GM19023 (cell line): ENCODE measurements at regions not wholly inside any gene's neighbourhood (a gene's known extent, or its start where the extent isn't known, plus 50 kb on each side); places are given as distances from the start of the nearest gene placed in this dataset.

Source experiments
- ATAC-seq: cut with Tn5 transposase; IDR thresholded peaks from one replicate; pipeline ENCODE4 v1.9.1; 2021; ENCODE audit warnings: mild to moderate bottlenecking, moderate library complexity; ENCODE audit not compliant: unreplicated experiment

DNA sequence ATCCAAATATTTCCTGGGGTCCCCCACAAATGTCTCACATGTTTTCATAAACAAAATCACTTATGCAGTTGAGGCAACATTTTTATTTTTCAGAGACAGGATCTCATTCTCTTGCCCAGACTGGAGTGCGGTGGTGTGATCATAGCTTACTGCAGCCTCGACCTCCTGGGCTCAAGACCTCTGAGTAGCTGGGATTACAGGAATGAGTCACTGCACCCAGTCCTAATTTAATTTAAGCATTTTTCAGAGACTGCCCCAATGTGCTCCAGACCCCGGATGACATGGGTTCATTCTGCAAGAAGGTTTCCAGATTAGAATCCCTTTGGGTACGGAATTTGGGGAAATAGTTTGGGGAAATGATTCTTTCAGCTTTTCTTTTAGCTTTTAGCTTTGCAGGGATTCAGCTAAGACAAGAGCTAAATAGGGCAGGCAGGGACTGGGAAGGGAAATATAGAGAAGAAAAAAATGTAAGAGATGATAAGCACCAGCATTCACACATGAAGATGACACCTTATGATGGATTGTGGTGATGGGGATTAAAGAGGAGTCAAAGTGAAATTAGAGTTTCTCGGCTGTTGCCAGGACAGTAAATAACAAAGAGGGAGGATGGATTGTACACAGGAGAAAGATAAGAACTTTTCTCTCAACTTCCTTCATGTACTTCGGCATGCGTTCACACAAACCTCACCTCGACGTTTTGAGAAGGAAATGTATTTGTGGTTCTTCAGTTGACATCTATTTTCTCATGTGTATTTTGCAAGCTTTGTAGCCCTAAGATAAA is 169.4 kb upstream of the TAB2 start:
- ATAC-seq = no peak

DNA sequence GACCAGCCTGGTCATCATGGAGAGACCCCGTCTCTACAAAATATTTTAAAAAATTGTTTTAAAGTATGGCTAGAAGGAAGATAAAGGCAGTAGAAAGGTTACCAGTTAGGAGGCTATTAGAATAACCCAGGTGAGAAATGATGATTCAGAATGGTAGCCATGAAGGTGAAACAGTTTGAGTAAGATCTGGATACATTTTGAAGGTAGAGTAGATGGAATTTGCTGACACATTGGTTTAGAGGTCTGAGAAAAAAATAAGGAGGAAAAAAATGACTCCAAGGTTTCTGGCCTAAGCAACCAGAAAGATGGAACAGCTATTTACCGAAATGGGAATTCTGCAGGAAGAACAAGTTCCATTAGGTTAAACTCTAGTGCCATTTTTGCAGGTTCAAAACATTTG is 167.9 kb upstream of the TAB2 start:
- ATAC-seq = no peak

DNA sequence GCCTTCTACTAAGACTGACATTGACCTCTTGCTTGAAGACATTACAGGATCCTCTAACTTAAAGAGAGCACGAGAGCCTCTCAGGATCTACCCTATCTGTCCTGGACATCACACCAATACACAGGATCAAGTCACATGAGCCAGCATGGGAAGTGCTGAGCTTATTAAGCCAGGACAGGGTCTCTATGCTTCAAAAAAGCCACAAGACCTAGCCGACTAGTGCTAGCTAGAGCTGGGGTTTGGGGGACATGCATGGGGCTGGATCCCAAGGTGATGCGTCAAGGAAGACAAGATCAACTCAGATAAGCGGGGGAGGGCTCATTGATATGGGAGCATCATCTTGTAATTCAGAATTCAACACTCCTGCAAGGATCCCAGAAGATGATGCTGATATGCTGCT is 167.2 kb upstream of the TAB2 start:
- no peak for ATAC-seq

DNA sequence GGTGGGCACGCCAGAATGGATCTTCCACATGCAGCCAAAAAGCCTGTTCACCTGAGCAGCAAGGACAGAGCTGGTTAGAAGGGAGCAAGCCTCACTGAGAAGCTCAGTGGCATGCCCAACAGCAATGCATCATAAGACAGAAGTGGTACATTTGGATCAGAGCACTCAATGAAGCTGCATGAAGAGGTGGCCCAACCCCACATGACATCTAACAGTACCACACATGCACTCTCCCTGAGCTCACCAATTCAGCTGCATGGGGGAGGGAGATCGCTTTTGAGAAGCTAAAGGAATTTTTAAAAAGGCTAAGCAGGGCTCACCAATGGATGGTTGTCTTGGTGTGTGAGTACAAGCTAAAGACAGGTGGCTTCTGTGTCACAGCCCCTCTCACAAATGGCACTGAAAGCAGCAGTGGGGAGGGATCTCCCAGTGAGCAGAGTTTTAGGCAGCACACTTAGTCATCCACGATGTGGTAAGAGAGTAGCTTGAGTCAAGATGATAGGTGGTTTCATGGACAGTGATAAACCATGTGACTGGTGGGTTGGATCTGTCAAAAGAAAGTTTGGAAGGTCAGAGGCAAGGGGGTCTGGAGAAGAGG is 166.6 kb upstream of the TAB2 start:
- ATAC-seq = no peak

DNA sequence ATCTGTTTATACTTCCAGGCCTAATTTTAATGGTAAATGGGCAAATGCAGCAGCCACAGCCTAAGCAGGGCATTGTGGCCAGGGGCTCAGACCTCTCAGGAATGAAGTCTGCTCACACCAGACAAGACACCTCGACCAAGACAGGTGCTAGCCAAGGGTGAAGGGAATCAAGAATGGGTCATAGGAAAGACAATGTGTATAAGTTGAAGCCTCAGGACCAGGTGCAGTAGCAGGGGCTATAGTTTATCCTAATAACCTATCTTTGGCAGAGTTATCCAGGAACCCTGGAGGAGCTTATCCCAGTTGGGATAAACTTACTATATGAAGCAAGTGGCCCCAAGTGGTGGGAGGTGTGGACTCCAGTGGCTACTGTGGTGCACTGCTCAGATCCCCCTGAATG is 165.0 kb upstream of the TAB2 start:
- no peak for ATAC-seq

DNA sequence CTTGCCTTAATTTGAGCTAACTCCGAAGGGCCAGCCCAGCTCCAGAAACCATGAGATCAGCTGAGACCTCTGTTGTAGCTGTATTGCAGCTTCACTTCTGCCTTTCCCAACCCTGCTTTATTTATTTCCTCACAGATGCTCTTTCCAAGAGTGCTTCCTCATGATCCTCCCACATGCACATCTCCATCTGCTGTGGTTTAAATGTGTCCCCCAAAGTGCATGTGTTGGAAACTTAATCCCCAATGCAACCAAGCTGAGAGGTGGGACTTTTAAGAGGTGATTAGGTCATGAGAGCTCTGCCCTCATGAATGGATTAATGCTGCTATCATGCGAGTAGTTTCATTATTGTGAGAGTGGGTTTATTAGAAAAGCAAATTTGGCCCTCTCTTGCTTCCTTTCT is 164.4 kb upstream of the TAB2 start:
- ATAC-seq = no peak

DNA sequence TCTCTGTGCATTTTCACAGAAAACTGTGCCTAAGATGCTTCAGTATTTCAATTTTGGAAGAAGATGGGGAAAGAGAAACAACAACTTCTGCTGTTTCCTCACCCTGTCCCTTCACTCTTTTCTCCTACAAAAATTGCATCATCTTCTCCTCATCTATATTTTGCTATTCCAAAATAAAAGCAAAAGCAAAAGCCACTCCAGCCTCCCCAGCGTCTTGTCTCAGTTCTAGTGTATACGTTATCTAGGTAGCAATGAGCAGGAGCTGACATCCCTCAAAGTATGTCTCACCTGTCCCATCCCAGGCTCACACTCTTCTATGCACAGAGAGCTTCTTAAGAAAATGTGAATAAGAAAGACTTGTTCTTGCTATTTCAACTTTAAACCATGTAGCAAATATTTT is 163.8 kb upstream of the TAB2 start:
- ATAC-seq = no peak

DNA sequence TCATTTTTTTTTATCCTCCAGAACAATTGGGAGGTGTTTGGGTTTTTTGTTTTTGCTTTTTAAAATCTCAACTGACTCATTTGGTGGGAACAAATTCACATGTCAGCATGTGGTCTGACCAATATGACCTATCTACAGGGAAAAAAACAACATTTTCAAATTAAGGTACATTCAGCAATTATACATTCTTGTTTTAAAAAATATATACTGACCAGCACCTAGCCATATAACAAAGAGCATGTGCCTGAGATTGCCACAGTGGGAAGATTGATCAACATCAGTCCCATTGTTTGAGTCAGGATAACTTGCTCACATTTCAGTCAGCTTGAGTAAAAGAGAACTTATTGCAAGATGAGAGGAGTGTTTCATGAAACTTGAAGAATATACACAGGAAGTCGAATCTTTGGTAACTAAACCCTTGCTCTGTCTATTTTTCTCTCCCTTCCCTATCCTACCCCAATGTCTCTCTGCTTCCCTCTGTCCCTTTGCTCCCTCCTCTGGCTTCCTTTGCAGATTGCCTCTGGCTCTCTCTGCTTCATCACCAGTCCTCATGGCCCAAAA is 163.2 kb upstream of the TAB2 start:
- ATAC-seq = no peak

DNA sequence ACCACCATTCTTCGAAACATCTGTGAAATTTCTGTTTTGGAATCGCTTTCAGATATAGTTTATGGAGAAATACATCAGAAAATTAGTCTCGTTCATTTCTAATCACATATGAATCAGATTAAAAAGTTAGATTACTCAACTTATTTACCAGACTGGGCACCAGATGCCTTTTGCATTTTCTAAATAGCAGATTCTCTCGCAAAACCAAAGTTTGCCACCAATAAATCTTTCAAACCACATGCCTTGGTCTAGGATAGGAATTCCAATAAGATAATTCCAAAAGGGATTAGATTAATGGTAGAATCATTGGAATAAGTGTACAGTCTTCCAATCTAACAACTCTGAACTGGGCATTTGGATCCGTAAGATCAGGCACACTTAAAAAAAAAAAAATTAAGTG is 160.4 kb upstream of the TAB2 start:
- no peak for ATAC-seq

DNA sequence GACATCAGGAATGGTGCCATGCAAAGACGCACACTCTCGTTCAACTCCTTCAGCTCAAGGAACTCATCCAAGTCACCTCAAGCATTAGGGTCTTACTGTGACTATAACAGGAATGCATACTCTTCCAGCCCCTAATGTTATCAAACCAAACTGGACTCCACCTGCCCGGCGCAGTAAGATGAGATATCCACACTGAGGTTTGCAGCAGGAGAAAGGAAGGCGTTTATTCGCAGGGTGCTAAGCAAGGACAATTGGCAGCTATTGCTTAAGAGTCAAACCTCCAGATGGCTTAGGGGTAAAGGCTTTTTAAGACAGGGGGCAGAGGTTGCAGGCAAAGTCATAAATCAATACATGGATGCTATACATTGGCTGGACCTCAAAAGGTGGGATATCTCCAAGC is 159.4 kb upstream of the TAB2 start:
- ATAC-seq = no peak

DNA sequence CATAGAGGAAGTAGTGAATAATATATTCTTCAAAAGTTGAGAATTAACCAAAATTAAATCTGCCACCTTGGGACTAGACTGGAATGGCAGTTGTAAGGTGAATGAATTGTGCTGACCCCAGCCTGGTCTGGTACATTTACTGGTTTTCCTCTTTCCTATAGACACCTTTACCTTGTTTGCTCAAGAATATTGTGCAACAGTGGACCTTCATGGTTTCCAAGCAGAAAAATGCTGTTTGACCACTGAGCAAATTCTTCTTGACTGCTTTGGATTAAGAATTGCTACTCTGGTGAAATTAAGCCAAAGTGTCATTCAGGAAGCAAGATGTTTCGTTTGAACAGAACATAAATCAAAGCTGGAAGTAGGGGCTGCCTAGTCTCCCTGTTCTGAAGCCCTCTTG is 156.6 kb upstream of the TAB2 start:
- no peak for ATAC-seq

DNA sequence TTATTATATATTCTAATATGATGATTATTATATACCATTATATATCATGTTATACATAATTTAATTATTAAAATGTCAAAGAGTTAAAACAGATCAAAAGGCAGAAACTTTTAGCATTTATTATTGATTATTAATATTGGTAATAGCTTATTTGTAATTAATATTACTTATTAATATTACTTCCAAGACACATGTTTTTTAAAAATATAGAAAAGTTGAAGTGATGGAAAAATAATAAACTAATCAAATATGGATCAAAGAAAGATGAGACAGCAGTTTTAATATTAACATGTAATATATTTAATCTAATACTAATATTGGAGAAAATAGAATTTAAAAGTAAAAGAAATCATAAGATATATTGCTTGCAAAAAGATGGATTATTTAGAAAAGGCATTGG is 154.6 kb upstream of the TAB2 start:
- no peak for ATAC-seq

DNA sequence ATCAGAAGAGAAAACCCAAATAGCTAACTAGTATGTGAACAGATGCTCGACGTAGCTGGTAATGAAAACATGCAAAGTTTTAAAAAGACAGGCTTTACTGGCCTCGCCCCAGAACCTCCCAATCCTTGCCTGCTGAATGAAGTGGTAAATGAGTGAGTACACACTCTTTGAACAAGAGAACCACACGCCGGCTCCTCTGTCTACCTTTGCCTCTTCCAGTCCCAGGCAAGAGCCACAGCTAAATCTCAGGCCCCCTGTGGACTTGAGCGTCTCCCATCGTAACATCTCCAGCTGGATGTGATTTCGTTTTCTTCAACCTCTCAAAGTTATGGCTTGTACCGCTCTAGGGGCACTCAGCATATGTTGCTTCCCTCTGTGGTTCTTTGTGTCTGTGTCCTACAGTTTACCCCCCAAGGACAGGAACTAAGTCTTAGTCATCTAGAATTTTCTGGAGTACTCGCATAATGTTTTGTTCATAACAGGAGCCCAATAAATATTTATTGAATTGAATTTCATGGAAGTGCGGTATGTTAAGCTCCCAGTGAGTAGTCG is 153.2 kb upstream of the TAB2 start:
- ATAC-seq = no peak

DNA sequence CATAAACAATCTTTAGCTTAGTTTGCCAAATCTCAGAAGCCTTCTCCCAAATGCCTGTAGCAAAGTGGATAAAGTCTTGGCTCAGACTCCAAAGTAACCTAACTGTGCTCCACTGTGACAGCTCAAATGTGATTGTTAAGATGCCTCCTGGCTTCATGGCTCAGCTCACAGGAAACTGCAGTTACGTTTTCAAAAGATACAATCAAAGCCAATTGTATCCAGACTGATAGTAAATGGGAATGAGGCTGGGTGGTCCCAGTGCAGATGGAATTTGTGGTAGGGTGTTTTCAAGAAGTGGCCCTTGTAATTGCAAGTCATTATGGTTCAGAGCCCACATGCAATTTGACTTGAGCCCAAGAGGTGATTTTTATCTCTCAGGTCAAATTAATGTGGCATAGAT is 151.2 kb upstream of the TAB2 start:
- ATAC-seq = no peak

DNA sequence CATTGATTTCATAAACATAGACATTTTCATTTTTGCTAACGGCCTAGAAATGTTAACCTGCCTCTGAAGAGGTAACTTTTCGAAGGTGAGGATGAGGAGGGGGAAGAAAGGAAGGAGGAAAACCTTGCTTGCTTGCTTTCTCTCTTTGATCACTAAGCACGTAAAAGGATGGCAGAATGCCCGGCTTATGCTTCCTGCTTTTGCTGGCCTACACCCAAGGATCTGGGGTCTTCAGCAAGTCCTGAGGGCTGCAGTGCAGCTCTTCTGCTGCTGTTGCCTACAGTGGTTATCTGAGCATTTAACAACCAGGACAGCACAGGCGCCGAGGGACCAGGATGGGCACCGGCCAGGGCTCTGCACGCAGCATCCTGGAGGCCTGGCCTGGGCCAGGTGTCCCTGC is 150.8 kb upstream of the TAB2 start:
- no peak for ATAC-seq

DNA sequence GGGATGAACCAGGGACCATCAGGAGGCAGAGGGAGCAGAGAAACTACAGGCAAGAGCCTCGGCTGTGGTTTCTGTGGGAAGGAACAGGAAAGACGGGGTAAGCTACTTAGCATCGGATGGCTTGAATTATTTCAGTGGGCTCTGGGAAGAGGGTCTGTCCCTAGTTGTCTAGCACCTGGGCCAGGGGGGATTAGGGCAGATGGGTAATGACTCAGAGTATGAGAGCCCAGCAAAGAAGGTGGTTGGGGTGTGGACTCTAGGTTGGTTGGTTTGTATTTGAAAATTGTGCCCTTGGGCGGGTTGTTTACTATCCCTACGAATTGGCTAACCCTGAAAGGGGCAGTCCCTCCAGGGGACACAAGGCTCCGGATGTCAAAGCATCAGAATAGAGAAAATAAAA is 148.5 kb upstream of the TAB2 start:
- ATAC-seq = no peak

DNA sequence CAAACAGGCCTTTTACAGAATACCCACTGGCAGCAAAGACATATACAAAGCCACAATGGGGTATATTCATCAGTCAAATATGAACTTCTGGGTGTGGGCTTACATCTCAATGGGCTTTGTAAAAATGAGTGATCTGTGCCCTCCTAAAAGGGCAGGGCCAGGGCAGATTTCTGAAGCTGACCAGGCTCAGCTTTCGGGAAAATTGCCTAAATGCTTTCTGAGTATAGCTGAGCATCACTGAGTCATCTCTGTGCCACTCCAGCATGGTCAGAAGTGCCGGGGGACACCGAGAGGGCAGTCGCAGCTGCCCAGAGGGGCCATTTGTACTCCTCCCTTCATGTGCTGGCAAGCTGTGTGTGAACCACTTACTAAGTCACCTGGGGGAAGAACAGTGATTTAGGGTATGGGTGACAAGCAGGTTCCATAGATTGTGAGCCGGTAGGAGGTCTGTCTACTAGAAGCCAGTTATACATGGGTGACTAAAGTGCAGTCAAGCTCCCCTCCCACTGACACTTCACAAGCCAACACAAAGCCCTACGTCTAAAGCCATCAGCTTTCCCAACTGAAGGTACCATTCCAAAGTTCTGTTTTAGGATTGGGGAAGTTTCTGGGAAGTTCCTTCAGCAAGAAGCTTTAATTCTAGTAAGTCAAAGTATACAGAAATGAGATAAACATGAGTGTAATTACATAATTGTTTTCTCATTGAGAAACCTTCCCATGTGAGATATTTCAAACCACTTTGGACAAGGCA is 147.6 kb upstream of the TAB2 start:
- no peak for ATAC-seq

DNA sequence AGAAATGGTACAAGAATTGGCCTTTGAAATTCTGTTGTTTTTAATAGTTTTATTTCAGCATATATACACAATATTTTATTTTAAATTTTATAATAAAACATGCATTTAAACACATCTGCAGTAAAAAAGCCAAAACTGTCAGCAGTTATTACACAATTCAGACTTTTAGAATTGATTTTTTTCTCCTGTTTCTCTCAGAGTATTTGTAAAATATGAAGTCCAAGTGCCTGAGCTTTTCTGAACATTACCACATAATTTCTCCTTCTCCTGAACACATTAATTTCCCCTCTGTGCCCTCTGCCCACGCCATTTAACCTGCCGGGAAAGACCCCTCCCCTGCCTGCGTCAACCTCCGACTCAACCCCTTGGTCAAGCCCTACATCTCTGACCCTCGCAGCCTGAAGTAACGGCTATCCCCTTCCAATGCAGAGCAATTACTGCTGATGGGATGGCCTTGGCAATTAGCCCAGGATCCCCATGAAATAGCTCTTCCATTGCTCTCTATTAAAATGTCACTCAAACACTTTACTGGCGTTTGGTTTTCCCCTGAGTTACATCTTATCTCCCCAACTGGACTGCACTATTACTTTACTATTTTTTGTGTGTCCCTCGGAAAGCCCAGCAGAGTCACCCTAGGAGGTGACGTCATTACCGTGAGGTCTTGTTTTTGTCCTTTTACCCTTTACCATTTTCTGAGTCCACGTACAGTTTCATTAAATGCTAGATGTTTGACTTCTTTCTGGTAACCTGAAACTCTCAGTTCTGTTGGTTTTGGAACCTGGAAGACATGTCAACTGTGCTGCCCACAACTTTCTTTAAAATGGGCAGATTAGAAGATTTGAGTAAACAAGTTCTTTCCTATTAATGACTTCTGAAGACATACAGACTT is 146.7 kb upstream of the TAB2 start:
- ATAC-seq = no peak

DNA sequence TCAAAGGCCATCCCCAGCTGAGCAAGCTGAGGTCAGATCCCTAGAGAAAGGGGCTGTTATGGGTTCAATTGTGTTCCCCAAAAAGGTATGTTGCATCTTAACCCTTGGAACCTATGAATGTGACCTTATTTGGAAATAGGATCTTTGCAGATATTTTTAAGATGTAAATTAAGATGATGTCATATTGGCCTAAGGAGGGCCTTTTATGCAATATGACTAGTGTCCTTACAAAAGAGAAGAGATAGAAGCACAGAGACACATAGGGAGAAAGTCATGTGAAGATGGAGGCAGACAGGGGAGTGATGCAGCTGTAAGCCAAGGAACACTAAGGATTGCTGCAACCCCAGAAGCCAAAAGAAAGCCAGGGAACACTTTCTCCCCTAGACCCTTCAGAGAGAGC is 144.3 kb upstream of the TAB2 start:
- no peak for ATAC-seq

DNA sequence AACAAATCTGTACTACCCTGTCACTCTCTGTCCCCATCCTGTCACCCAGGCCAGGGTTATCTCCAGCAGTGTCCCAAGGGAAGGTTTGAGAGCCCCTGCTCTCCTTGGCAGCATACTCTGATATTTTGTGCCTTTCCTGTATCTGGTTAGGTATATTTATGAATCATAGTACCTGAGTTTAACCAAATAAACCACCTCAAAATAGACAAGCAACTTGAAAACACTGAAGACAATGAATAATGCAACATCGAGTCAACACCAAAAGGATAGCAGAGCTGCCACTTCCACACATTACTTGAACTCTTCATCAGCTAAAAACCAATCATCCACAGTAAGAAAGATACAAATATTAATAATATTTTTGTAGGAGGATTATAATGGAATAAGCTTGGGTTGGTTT is 142.6 kb upstream of the TAB2 start:
- ATAC-seq = no peak
